NCI-H1436 (cell line): ENCODE measurements at regions not wholly inside any gene's neighbourhood (a gene's known extent, or its start where the extent isn't known, plus 50 kb on each side); places are given as distances from the start of the nearest gene placed in this dataset.
"Not testable (repeated sequence)": the region's sequence is repeated elsewhere in the genome, so short reads cannot be mapped to it uniquely, and the experiment has no call there.

Experiments
- DNase-seq: peaks from one replicate; lab custom pipeline; 2025; lab: John Stamatoyannopoulos, UW

GRCh38 chr2:55811048-55811447 is 112.5 kb downstream of the EFEMP1 start:
- no peak for DNase-seq

GRCh38 chr2:55810622-55811020 is 113.0 kb downstream of the EFEMP1 start:
- DNase-seq: no peak

DNA sequence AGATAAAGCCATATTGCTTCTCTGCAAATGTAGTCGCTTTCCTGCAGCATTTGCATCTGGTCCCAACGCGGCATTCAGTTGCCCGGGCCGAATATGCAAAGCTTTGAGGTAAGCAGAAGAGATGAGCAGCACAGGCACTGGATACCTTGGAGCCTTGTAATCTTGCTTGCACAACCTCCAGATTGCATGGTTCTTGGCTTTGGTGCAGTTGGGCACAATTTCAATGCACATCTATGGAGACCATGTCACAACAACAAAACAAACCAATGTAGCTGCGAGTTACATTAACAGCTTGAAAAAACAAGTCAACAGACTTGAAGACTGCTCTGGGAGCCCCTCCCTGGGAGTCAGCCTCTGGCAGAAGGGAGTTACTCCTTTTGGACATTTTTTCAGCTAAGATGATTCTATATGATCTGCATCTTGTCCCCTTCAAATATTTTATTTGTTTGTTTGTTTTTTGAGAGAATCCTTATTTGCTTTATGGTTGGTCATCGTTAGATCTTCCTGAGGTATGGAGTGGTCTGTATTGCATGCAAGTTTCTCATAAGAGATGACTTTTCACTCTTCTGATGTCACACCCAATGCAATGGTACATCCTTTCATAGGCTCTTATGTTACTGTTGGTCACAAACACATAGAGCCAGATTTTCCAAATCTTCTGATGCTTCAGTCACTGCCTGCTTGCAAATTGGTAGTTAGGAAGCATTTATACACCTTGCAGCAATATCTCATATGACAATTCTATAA is 113.5 kb downstream of the EFEMP1 start:
- DNase-seq: no peak

DNA sequence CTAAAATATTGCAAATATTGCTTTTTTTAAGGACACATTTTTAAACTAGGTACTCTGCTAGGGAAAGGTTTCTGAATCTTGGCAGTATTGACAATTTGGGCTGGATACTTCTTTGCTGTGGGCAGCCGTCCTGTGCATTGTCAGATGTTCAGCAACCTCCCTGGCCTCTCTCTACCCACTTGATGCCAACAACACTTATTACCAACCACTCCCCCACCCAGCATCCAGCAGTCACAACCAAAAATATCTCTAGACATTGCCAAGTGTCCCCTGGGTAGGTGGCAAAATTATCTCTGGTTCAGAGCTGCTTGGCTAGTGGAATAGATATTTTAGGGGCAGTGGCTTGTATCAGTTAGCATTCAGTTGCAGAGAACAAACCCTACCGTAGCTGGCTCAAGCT is 114.3 kb upstream of the PNPT1 start:
- DNase-seq: no peak

GRCh38 chr2:55805686-55806085 is 112.0 kb upstream of the PNPT1 start:
- no peak for DNase-seq

- no peak for DNase-seq
These were observed 110.9 kb upstream of the PNPT1 start for GRCh38 chr2:55804535-55804934.

GRCh38 chr2:55802067-55802466 is 108.4 kb upstream of the PNPT1 start:
- DNase-seq: no peak

DNA sequence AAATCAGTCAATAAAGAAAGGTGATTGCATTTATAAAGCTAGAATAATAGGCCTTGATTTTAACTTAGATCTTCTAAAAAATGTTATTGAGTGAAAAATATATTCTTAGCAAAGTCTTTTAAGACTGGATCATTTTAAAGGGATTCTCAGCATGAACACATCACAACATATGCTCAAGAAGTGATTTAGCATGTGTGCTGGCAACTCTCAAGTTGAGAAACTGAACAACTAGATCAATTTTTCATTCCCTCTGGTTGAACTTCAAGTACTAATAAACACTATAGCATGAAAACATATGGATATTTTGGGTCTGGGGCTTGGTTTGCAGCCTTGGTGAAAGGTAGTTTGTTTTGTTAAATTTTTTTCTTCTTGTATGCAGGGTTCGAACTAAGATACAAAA is 107.8 kb upstream of the PNPT1 start:
- no peak for DNase-seq

DNA sequence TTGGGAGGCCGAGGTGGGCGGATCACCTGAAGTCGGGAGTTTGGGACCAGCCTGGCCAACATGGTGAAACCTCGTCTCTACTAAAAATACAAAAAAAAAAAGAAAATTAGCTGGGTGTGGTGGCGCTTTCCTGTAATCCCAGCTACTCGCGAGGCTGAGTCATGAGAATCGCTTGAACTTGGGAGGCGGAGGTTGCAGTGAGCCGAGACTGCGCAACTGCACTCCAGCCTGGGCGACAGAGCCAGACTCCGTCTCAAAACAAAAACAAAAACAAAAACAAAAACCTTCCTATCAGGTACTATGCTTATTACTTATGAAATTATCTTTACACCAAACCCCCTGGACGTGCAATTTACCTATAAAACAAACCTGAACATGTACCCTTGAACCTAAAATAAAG is 106.0 kb upstream of the PNPT1 start:
- not testable (repeated sequence) for DNase-seq

- DNase-seq: no peak
These were observed 102.5 kb upstream of the PNPT1 start for GRCh38 chr2:55796121-55796520.

DNA sequence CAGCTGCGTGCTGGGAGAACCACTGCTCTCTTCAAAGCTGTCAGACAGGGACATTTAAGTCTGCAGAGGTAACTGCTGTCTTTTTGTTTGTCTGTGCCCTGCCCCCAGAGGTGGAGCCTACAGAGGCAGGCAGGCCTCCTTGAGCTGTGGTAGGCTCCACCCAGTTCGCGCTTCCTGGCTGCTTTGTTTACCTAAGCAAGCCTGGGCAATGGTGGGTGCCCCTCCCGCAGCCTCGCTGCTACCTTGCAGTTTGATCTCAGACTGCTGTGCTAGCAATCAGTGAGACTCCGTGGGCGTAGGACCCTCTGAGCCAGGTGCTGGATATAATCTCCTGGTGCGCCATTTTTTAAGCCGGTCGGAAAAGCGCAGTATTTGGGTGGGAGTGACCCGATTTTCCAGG is 100.0 kb upstream of the PNPT1 start:
- not testable (repeated sequence) for DNase-seq

DNA sequence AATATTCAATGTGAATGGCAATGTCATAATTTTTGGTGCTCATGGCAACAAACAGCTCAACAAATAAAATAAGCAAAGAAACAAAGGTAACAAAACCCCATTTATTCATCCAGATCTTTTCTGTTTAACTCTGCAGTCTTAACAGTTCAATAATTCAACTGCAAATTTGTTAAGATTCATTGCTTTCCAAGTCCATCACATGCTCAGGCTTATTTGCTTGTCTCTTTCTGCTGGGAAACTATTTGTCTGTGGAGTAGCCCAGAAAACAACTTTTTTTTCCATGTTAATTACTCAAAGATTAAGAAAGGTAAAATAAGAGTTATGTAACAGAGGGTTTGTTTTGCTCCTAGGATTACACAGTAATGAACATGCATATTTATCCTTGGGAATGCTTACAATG is 92.6 kb upstream of the PNPT1 start:
- DNase-seq: no peak

- DNase-seq: not testable (repeated sequence)
These were observed 90.1 kb upstream of the PNPT1 start for GRCh38 chr2:55783751-55784150.

DNA sequence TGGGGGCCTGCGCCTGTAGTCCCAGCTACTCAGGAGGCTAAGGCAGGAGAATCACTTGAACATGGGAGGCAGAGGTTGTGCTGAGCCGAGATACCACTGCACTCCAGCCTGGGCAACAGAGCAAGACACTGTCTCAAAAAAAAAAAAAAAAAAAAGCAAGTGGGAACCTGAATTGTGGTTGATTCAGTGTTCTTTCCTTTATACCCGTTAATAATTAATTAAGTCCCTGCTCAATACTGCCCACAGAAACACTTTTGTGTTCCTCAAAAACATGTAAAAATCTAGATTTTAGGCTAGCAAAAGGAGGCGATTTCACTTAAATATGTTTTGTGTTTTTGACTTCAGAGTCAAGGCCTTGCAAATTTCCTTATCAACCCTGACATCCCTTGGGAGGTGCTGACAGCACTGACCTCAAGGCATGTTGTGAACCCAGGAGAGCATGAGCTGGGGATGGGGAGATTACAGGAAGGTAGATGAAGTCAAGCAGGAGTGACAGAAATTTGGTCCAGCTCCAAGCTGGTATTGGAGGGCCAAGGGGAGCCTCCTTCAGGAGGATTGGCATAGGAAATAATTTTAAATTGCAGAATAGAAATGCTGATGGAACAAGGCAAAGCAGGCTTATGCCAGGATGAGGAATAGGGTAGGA is 89.0 kb upstream of the PNPT1 start:
- no peak for DNase-seq

DNA sequence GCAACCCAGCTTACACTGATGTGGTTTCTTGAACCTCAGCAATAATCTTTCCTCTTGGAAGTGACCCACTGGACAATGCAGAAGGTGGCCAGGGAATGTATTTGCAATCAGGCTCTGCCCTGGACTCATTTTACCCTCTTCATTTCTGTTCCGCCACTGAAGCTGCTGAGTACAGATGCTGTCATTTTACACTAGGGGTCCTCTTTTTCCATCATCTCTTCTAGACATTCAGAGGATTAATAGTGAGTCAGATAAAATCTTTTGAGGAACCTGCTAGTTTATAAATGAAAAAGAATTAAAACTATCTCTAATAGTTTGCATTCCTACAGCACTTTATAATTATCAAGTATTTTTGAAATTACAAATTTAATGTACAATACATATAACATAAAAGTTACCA is 87.9 kb upstream of the PNPT1 start:
- no peak for DNase-seq

DNA sequence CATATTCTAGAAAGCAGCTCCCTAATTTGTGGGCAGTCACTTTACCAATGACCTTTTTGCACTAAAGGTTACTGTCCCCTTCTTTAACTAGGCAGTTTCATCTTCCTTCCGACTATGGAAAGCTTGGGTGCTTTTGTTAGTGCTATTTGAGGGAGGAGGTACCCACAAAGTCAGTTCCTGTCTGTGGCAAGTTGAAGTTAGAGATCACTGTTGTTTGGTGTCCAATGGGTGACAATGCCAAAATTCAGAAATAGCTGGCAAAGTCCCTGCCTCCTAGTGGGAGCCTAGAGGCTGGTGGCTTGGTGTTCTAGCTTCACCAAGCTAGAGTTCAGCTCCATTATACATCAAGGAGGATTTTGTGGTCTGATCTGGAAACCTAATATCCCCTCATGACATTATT is 87.1 kb upstream of the PNPT1 start:
- DNase-seq: no peak

DNA sequence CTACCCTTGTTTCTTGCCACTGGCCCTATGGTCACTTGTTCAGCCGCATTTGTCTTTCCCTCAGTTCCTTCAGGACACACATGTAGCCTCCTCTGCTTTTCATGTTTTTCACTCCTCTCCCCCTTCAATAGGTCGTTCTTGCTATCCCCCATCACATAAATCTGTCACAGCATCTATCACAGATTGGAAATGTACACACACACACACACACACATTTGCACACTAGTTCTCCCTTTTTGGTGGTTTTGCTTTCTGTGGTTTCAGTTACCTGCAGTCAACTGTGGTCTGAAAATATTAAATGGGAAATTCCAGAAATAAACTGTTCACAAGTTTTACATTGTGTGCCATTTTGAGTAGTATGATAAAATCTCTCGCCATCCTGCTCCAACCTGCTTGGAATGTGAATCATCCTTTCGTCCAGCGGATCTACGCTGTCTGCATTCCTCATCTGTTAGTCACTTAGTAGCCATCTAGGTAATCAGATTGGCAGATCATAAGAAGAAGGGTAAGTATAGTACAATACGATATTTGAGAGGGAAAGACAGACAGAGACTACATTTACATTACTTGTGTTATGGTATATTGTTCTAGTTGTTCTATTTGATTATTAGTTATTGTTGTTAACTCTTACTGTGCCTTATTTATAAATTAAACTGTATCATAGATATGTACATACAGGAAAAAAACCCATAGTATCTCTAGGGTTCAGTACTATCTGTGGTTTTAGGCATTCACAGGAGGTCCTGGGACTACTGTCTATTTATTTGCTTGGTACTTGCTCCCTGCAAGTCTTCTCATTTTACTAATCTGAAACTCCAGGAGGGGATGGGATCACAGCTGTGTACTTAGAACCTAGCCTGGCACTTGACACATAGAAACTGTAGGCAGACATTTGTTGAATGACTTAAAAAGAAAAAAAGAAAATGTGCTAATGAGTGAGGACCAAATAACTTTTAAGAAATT is 86.1 kb upstream of the PNPT1 start:
- no peak for DNase-seq

DNA sequence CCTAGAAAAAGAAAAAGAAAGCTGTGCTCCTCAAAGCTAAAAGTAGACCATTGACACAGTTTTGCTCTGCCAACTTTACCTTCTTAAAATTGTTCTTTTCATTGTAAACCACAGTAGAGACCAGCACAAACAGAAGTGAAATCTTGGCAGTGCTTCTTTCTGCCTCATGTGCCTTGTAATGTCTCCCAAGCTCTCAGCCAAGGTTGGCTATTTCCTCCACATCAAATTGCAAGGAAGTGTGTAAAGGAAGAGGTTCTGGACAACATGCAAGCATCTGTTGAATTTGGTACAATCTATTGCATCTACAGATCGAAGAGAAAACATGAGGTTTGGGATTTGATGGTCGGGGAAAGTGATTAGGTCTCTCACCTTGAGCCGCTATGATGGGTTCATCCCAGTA is 83.3 kb upstream of the PNPT1 start:
- DNase-seq: no peak

- no peak for DNase-seq
These were observed 82.8 kb upstream of the PNPT1 start for GRCh38 chr2:55776479-55776878.

DNA sequence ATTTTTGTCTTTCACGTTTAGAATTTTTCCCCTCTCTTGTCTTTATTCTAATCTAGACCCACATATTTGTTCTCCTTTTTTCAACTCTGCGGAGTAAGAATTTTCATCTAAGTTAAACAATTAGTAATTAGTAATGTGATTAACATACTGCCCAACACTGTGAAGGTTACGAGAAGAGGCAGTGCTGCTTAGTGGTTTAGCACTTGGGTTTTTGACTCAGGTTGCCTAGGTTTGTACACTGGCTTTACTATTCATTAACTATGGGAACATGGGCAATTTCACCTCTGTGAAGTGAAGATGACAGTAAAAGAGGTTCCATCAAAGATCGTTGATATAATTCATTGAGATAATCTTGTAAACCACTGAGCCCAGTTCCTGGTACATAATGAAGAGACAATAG is 82.2 kb upstream of the PNPT1 start:
- no peak for DNase-seq

- not testable (repeated sequence) for DNase-seq
These were observed 80.0 kb upstream of the PNPT1 start for GRCh38 chr2:55773651-55774050.

DNA sequence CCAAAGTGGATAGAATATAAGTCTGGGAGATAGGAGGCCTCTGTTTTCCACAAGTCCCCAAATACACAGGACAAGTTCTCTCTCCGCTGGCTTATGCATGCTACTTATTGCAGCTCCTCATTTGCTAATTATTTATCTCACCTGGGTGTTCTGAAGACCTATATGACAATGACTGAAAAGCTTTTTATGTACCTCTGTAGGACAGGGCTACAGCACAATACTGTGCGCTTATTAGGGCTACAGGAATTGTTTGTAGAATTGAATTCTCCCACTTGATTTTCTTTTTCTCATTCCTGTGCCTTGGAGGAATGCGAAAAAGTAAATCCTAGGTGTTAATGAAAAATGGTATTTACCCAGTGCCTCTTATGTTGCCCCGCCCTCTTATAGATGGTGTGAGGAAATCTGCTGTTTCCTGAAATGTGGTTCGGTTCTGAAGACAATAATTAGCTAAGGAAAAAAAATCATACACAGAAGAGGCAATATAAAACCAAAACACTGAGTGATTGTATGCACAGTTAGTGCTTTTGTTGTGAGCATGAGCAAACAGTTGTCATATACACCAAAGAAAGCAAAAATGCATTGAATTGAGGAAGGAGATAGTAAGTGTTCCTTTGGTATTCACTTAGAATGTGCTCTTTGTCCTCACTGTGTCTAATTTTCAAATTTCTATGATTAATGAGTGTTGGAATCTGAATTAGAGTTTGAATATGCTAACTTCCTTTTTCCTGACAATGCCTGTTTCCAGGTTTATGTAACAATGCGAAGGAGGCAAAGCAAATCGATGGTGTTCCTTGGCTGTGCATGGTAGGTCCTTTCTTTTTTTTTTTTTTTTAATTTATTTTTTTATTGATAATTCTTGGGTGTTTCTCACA is 78.7 kb upstream of the PNPT1 start:
- no peak for DNase-seq
